Naive thymus-derived CD4-positive, alpha-beta T cell (primary cell): ENCODE measurements at regions not wholly inside any gene's neighbourhood (a gene's known extent, or its start where the extent isn't known, plus 50 kb on each side); places are given as distances from the start of the nearest gene placed in this dataset.
"Not testable (repeated sequence)": the region's sequence is repeated elsewhere in the genome, so short reads cannot be mapped to it uniquely, and the experiment has no call there.

Experiments
- ATAC-seq: fragments of 150-1000 bp; cut with Tn5 transposase; 2 replicates; pipeline ENCODE4 v1.10.0; 2021; ENCODE audit warnings: mild to moderate bottlenecking, moderate library complexity
- CTCF ChIA-PET: fragments of 350-600 bp; sonication (Branson Sonifier 250); formaldehyde crosslinking; loops from one replicate; lab custom pipeline; 2021; ENCODE audit warnings: antibody characterized with exemption; lab: Charles Lee
- POLR2A ChIA-PET: fragments of 350-600 bp; sonication (Branson Sonifier 250); formaldehyde crosslinking; loops from one replicate; lab custom pipeline; 2021; ENCODE audit warnings: antibody characterized with exemption, inconsistent platforms; lab: Charles Lee
- DNase-seq, 9 donors: peaks; one replicate each; pipeline versions ENCODE4 v3.0.0 to v3.0.0-alpha.2; 2020 to 2022; ENCODE audit warnings: mixed read lengths in 1 of 9
- H3K27ac ChIP-seq: one replicate; pipeline ENCODE4 v1.7.0; 2013; ENCODE audit warnings: mild to moderate bottlenecking, low read depth, low read length, moderate library complexity
- H3K27me3 ChIP-seq, 2 donors: one replicate each; pipeline ENCODE4 v1.7.0; 2013; ENCODE audit warnings: low read length in 2 of 2, mild to moderate bottlenecking in 2 of 2, moderate library complexity in 2 of 2; ENCODE audit not compliant: control insufficient read depth in 2 of 2, insufficient read depth in 2 of 2
- H3K36me3 ChIP-seq, 3 experiments: 1 replicate in 2 of 3; 2 replicates in 1 of 3; pipeline ENCODE4 v1.7.0; 2013; ENCODE audit warnings: low read length in 3 of 3, mild to moderate bottlenecking in 3 of 3, moderate library complexity in 1 of 3; ENCODE audit not compliant: insufficient read depth in 3 of 3, control insufficient read depth in 2 of 3
- H3K4me1 ChIP-seq, 2 donors: one replicate each; pipeline ENCODE4 v1.7.0; 2013; ENCODE audit warnings: low read length in 2 of 2, mild to moderate bottlenecking in 2 of 2, moderate library complexity in 1 of 2; ENCODE audit not compliant: control insufficient read depth in 2 of 2, insufficient read depth in 2 of 2
- H3K4me3 ChIP-seq: 2 replicates; pipeline ENCODE4 v1.7.0; 2013; ENCODE audit warnings: mild to moderate bottlenecking, low read length
- H3K9me3 ChIP-seq, 3 experiments: 1 replicate in 2 of 3; 2 replicates in 1 of 3; pipeline ENCODE4 v1.7.0; 2013; ENCODE audit warnings: low read length in 3 of 3; ENCODE audit not compliant: control insufficient read depth in 2 of 3
- H3K27ac Mint-ChIP-seq, 9 donors: one replicate each; pipeline ENCODE4 v1.8.0; 2020 to 2022; ENCODE audit warnings: mixed read lengths in 9 of 9, mild to moderate bottlenecking in 8 of 9, moderate library complexity in 5 of 9, inconsistent platforms in 2 of 9
- H3K27me3 Mint-ChIP-seq, 5 donors: one replicate each; pipeline ENCODE4 v1.8.0; 2021 to 2022; ENCODE audit warnings: mixed read lengths in 5 of 5, mild to moderate bottlenecking in 1 of 5
- H3K36me3 Mint-ChIP-seq, 5 donors: one replicate each; pipeline ENCODE4 v1.8.0; 2020 to 2022; ENCODE audit warnings: mixed read lengths in 5 of 5, mild to moderate bottlenecking in 3 of 5, inconsistent platforms in 1 of 5
- H3K4me1 Mint-ChIP-seq, 7 donors: one replicate each; pipeline ENCODE4 v1.8.0; 2020 to 2022; ENCODE audit warnings: mixed read lengths in 7 of 7, mild to moderate bottlenecking in 3 of 7, inconsistent platforms in 1 of 7
- H3K4me3 Mint-ChIP-seq, 10 donors: one replicate each; pipeline ENCODE4 v1.8.0; 2020 to 2022; ENCODE audit warnings: mild to moderate bottlenecking in 10 of 10, mixed read lengths in 10 of 10, moderate library complexity in 6 of 10, inconsistent platforms in 2 of 10
- H3K9me3 Mint-ChIP-seq, 11 donors: one replicate each; pipeline ENCODE4 v1.8.0; 2020 to 2022; ENCODE audit warnings: mixed read lengths in 11 of 11, mild to moderate bottlenecking in 4 of 11, inconsistent platforms in 1 of 11, moderate library complexity in 1 of 11
- intact Hi-C, 2 donors: fragments of 100-400 bp; cut with micrococcal nuclease; formaldehyde crosslinking; loops; one replicate each; pipeline ENCODE4 v1.15.1; 2023

- H3K9me3 Mint-ChIP-seq = peaks cover 0 to 21% (median 3%) of the 10 kb centered on the region in 11 donors
- H3K36me3 Mint-ChIP-seq, CTCF ChIA-PET, DNase-seq, H3K4me1 ChIP-seq, H3K27me3 ChIP-seq, intact Hi-C loops, H3K27ac Mint-ChIP-seq, H3K36me3 ChIP-seq, POLR2A ChIA-PET, ATAC-seq, H3K4me1 Mint-ChIP-seq, H3K27ac ChIP-seq, H3K27me3 Mint-ChIP-seq, H3K4me3 Mint-ChIP-seq, H3K4me3 ChIP-seq, H3K9me3 ChIP-seq: not testable (repeated sequence)
These were observed 577.2 kb downstream of the KCNJ2 start for GRCh38 chr17:70746574-70746973.

- DNase-seq = no peak
- H3K4me1 Mint-ChIP-seq = no peaks in the 10 kb centered on the region
These were observed 581.7 kb downstream of the KCNJ2 start for GRCh38 chr17:70750983-70751382.

GRCh38 chr17:70752461-70752860 lies 583.1 kb downstream of the KCNJ2 start:
- H3K9me3 ChIP-seq, H3K27ac Mint-ChIP-seq, H3K4me1 ChIP-seq, ATAC-seq, H3K27me3 ChIP-seq, H3K36me3 ChIP-seq, DNase-seq, POLR2A ChIA-PET, intact Hi-C loops, H3K4me1 Mint-ChIP-seq, H3K27me3 Mint-ChIP-seq, H3K36me3 Mint-ChIP-seq, CTCF ChIA-PET, H3K27ac ChIP-seq, H3K4me3 Mint-ChIP-seq, H3K9me3 Mint-ChIP-seq, H3K4me3 ChIP-seq: not testable (repeated sequence)

More at GRCh38 chr17:70750983-70751382, 581.7 kb downstream of the KCNJ2 start:
- Histone ChIP-seq H3K4me3 (no peak overlapping the region), H3K27ac (no peak overlapping the region), H3K9me3 (no peaks in the 10 kb centered on the region), H3K4me1 (no peaks in the 10 kb centered on the region), H3K36me3 (no peaks in the 10 kb centered on the region), H3K27me3 (no peaks in the 10 kb centered on the region)
- POLR2A ChIA-PET = no interaction called here
- no peak for ATAC-seq
- CTCF ChIA-PET = no interaction called here
- intact Hi-C loops = no loop called here
- Mint-ChIP-seq H3K4me3 (no peak overlapping the region), H3K9me3 (peaks cover 0 to 11% (median 0%) of the 10 kb centered on the region in 11 donors), H3K27ac (no peak overlapping the region), H3K36me3 (no peaks in the 10 kb centered on the region), H3K27me3 (no peaks in the 10 kb centered on the region)

GRCh38 chr17:70752966-70753467 lies 583.7 kb downstream of the KCNJ2 start:
- no peaks in the 10 kb centered on the region for H3K27me3 Mint-ChIP-seq
- no peak overlapping the region for H3K4me3 Mint-ChIP-seq
- DNase-seq (no peak), ATAC-seq (no peak)
- H3K36me3 Mint-ChIP-seq = no peaks in the 10 kb centered on the region
- peaks cover 0 to 3% (median 0%) of the 10 kb centered on the region in 11 donors for H3K9me3 Mint-ChIP-seq
- ChIA-PET POLR2A (no interaction called here), CTCF (no interaction called here)
- H3K4me1 Mint-ChIP-seq = no peaks in the 10 kb centered on the region
- no peak overlapping the region for H3K4me3 ChIP-seq
- no peak overlapping the region for H3K27ac Mint-ChIP-seq
- intact Hi-C loops = no loop called here
- no peak overlapping the region for H3K27ac ChIP-seq
- no peaks in the 10 kb centered on the region for H3K4me1 ChIP-seq
- H3K36me3 ChIP-seq = no peaks in the 10 kb centered on the region
- H3K9me3 ChIP-seq = no peaks in the 10 kb centered on the region
- no peaks in the 10 kb centered on the region for H3K27me3 ChIP-seq

GRCh38 chr17:70763018-70763417 lies 593.7 kb downstream of the KCNJ2 start:
- H3K27me3 ChIP-seq = no peaks in the 10 kb centered on the region
- no peak overlapping the region for H3K27ac ChIP-seq
- Mint-ChIP-seq H3K4me3 (no peak overlapping the region), H3K27ac (no peak overlapping the region), H3K27me3 (no peaks in the 10 kb centered on the region), H3K9me3 (peaks cover 0 to 10% (median 0%) of the 10 kb centered on the region in 11 donors), H3K36me3 (no peaks in the 10 kb centered on the region), H3K4me1 (no peaks in the 10 kb centered on the region)
- no peak for DNase-seq
- H3K9me3 ChIP-seq = no peaks in the 10 kb centered on the region
- H3K4me1 ChIP-seq = no peaks in the 10 kb centered on the region
- POLR2A ChIA-PET = no interaction called here
- no peak for ATAC-seq
- no peaks in the 10 kb centered on the region for H3K36me3 ChIP-seq
- intact Hi-C loops = no loop called here
- CTCF ChIA-PET = no interaction called here
- H3K4me3 ChIP-seq = no peak overlapping the region

GRCh38 chr17:70767102-70767701 lies 597.9 kb downstream of the KCNJ2 start:
- H3K9me3 Mint-ChIP-seq = peaks cover 0 to 3% (median 0%) of the 10 kb centered on the region in 11 donors
- H3K4me3 Mint-ChIP-seq = no peak overlapping the region
- H3K27me3 Mint-ChIP-seq = peaks cover 0 to under 1% (median 0%) of the 10 kb centered on the region in 5 donors
- no peak overlapping the region for H3K4me3 ChIP-seq
- H3K4me1 Mint-ChIP-seq = no peaks in the 10 kb centered on the region
- H3K27ac ChIP-seq = no peak overlapping the region
- no peaks in the 10 kb centered on the region for H3K4me1 ChIP-seq
- ChIA-PET CTCF (no interaction called here), POLR2A (no interaction called here)
- no peaks in the 10 kb centered on the region for H3K36me3 ChIP-seq
- H3K36me3 Mint-ChIP-seq = no peaks in the 10 kb centered on the region
- no peak for ATAC-seq
- no peaks in the 10 kb centered on the region for H3K27me3 ChIP-seq
- H3K9me3 ChIP-seq = no peaks in the 10 kb centered on the region
- intact Hi-C loops = no loop called here
- DNase-seq = no peak
- H3K27ac Mint-ChIP-seq = no peak overlapping the region

GRCh38 chr17:70769956-70770355 lies 600.6 kb downstream of the KCNJ2 start:
- Mint-ChIP-seq H3K9me3 (no peaks in the 10 kb centered on the region), H3K36me3 (no peaks in the 10 kb centered on the region), H3K27ac (no peak overlapping the region), H3K4me1 (no peaks in the 10 kb centered on the region), H3K4me3 (no peak overlapping the region), H3K27me3 (peaks cover 0 to 6% (median 0%) of the 10 kb centered on the region in 5 donors)
- Histone ChIP-seq H3K27ac (no peak overlapping the region), H3K4me1 (no peaks in the 10 kb centered on the region), H3K4me3 (no peak overlapping the region), H3K9me3 (no peaks in the 10 kb centered on the region), H3K27me3 (no peaks in the 10 kb centered on the region), H3K36me3 (no peaks in the 10 kb centered on the region)
- ATAC-seq = no peak
- CTCF ChIA-PET = no interaction called here
- POLR2A ChIA-PET = no interaction called here
- intact Hi-C loops = no loop called here
- no peak for DNase-seq
